Fibroblast of peridontal ligament (primary cell): ENCODE measurements at regions not wholly inside any gene's neighbourhood (a gene's known extent, or its start where the extent isn't known, plus 50 kb on each side); places are given as distances from the start of the nearest gene placed in this dataset.

Experiments
- DNase-seq: peaks from one replicate; pipeline ENCODE4 v3.0.0-alpha.2; 2010; ENCODE audit errors: extremely low read depth

GRCh38 chr2:172230889-172231401 is 128.2 kb upstream of the DLX2 start:
- DNase-seq, result no peak

- DNase-seq, result no peak
Measured at GRCh38 chr2:172231508-172231907, 128.8 kb upstream of the DLX2 start.

GRCh38 chr2:172232708-172233396 is 130.2 kb upstream of the DLX2 start:
- no peak for DNase-seq

DNA sequence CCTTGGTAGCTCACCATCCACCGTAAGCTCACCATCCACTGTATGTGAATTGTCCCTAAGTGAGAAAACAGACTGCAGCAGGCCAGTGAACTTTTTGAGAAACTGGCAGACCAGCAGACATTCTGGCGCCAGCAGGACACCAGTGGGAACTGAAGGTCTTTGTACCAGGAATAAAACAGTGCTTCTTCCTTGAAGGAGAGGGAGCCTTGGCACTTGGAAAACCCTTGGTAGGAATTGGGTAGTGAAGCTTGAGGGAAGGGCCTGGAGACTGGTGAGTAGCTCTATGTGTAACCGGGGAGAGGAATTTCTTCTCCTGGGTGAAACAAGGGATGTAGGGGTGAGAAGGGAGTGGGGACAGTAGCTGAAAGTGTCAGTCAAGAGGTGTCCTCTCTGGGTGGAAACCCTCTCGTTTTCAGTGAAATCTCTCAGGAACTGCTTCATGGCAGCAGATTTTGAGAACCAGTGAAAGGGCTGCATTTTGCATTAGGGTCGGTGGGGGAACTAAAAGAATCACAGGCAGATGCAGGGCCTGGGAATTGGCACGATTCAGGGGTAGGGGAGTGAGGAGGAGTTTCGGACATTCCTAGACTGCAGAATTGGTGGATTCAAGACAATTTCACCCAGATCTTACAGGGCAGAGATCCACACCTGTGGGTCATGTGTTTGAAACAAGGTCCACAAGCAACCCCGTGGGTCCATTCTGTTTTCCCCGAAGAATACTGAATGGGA is 131.5 kb upstream of the DLX2 start:
- DNase-seq, result no peak

DNA sequence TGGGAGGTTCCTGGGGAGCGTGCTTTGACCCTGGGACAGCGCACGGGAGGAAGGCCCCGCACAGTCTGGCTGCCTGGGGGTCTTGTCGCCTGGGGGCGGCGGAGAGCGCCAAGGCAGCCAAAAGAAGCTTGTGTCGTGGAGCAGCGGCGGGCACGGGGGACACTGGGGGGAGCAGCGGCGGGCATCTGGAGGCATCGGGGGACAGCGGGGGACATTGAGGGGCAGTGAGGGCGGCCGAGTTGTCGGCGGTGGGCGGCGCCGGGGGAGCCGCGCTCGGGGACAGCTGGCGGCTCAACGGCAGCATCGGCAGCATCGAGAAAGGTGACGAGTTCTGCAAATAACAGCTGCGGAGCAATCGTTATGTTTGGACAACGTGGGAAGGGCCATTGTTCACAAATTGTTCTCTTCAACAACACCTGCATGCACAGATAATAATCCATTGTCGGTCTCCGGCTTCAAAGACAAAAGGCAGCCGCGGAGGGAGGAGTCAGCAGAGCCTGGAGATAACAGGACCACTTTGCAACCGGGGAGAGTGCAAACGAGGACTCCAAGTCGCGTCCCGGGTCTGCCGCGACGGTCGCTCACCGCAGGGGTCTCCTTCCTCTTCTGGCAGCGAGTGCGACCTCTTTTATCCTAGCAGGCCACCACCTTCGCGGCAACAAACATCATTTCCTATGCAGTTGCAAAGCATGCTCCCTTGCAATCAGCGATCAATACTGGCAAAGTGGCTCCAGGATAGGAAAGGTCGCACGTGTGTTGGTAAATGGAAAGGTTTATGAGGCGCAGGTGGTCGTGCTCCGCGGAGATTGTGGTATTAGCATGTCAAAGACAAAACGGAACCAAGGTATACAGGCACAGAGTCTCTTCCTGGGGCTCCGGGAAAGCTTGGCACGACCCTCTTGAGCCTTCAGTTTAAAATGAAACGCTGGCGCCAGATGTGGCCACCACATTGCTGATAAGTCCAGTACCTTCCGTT is 132.3 kb upstream of the DLX2 start:
- DNase-seq, result no peak

GRCh38 chr2:172239944-172240590 is 137.4 kb upstream of the DLX2 start:
- DNase-seq, result peak; percentile 42

GRCh38 chr2:172241222-172241621 is 138.5 kb upstream of the DLX2 start:
- no peak for DNase-seq

DNA sequence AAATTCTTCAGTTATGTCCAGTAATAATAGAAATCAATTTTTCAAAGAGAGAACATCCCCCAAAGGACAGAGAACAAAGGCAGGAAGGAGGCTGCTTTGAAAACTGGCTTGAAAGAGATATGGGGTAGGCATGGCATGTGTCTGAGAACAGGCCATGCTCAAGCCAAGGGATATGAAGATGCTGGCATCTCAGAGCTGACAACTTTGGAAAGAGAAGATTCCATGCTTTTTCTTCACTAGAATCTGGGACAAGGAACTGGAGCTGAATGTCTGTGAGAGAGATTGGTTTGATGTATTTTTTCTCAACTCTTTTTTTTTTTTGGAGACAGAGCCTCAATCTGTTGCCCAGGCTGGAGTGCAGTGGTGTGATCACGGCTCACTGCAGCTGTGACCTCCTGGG is 139.8 kb upstream of the DLX2 start:
- no peak for DNase-seq

DNA sequence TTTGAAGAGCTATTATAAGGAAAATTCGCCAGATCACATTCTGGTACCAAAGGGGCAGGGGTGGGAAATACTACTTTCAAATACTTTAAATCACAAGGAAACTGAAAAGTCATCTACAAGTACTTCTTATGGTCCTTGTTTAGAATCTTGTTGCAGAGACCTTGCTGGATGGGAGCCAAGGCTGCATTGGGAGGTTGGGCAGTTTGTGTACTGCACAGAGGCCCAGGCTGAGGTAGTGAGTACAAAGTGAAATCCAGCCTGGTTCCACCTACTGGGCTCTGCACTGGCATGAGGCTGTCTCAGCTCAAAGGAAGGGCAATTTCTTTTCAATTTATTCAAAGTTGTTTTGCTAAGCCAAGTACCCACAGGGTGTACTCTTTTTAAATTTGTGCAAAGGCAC is 140.3 kb upstream of the DLX2 start:
- DNase-seq, result no peak

DNA sequence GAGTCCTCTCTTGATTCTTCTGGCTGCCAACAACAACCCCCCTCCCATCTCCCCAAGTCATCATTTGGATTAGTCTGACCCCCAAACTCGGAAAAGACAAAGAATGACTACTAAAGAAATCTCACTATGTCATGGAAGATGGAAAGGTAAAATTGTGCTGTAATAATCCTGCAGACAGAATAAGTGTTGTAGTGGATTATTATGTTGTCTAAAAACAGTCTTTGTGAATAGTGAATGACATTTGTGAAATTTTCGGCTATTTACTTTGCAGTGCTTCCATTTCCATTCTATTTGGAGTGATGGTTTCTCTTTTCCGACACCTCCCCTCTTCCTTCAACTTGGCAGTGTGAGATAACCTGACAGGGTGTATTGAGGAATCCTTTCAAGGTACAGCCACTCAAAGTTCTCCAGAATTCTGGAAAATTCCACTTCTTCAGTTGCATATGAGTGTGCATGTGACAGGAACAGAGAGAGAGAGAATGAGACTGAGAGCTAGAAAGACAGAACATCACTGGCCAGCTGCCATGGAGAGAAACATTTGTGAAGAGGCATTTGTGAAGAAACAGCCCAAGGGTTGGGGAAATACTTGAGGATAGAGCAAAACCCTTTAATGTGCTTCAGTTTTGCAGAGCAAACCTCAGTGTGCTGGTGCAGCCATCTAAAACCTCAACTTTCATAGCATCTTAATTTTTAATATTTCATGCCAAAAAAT is 141.9 kb upstream of the DLX2 start:
- DNase-seq, result peak; percentile 49

DNA sequence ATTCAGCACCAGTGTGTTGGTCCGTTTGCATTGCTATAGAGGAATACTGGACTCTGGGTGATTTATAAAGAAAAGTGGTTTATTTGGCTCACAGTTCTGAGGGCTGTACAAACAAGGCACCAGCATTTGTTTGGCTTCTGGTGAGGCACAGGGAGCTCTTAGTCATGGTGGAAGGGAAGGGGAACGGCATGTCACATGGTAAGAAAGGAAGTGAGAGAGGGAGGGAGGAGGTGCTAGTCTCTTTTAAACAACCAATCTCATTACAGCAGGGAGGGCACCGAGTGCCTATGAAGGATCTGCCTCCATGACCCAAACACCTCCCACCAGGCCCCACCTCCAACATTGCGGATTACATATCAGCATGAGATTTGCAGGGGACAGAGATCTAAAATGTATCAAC is 143.9 kb upstream of the DLX2 start:
- no peak for DNase-seq

DNA sequence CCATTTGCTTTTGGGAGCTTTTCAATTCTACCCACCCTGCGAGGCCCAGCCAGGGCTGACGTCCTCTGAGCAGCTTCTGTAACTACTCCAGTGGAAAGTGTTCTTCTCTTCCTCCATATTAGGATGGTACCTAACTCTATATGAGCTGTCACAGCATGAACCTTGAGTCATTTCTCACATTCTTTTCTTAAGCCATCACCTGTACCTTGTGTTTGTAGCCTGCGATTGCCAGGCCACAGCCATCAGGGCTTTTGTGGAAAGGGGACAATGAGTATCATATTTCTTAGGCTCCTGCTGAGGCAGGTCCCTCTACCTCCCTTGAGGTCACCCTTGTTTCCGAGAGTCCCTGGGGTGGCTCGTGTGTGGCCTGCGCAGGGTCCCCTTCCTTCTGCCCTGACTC is 144.5 kb upstream of the DLX2 start:
- DNase-seq, result no peak

- no peak for DNase-seq
Measured at GRCh38 chr2:172248381-172248780, 145.7 kb upstream of the DLX2 start.

DNA sequence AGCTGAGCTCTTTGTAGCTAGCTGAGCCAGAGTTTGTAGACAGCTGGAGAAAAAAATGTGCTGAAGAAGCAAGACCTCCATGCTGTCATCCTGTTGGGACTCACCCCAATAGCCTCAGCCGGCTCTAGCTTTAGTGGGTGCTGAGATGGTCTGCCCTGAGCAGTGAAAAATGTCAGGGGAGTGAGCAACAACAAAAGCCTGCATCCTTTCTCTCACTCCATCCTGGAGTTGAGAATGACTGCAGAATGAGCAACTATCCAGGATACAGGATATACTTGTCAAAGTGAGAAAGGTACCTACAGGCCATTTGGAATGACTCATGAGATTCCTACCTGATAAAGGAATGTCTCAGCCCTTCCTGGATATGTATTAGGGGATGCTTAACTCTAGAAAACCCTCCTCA is 146.1 kb upstream of the DLX2 start:
- no peak for DNase-seq

DNA sequence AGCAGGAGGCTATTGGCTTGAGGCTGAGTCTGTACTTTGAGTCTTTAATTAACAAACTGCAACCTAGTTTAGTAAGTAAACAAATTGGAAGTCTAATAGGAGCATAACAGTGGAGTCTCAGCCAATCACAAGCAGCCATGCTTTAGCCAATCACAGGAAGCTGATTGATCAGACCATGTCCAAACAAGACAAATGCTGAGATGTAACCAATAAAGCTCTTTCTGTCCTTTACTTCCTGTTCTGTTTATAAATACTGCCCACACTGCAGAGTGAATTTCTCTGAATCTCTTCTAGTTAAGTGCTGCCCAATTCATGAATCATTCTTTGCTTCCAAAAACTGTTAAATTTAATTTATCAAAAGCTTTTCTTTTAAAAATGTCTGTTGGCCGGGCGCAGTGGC is 146.6 kb upstream of the DLX2 start:
- DNase-seq, result no peak

DNA sequence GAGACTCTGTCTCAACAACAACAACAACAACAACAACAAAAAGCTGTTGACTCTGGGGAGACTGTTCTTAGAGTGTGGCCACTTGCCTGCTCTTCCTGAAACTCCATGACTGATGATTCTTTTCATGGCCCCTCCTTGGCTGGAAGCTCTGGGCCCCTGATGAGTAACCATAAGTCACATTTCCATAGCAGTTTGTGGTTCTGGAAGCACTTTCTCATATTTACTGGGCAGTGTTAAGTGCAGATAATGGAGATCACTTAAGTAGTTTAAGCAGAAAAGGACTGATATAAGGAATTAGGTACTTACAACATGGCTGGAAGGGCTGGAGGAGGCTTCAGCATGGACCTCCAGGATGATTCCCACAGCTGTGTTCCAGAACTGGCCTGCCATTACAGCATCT is 147.3 kb upstream of the DLX2 start:
- DNase-seq, result peak; percentile 71

DNA sequence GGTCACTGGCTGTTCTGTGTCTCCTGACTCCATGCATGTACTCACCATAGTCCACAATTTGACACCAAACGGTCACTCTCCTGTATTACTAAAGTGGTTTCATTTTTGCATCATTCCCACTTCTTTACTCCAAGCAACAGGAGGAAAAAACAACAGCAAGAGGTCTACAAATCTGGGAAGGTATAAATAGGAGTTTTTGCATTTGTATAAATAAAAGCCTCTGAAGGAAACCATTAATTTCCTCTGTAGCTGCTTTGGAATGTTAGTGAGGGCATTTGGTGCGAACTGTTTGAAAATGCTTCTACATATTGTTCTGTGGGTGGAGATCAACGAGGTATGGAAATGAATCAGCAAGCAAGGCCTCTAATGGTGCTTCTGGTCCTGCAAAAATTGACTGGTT is 148.5 kb upstream of the DLX2 start:
- DNase-seq, result peak; percentile 49

GRCh38 chr2:172252154-172252553 is 149.5 kb upstream of the DLX2 start:
- no peak for DNase-seq

DNA sequence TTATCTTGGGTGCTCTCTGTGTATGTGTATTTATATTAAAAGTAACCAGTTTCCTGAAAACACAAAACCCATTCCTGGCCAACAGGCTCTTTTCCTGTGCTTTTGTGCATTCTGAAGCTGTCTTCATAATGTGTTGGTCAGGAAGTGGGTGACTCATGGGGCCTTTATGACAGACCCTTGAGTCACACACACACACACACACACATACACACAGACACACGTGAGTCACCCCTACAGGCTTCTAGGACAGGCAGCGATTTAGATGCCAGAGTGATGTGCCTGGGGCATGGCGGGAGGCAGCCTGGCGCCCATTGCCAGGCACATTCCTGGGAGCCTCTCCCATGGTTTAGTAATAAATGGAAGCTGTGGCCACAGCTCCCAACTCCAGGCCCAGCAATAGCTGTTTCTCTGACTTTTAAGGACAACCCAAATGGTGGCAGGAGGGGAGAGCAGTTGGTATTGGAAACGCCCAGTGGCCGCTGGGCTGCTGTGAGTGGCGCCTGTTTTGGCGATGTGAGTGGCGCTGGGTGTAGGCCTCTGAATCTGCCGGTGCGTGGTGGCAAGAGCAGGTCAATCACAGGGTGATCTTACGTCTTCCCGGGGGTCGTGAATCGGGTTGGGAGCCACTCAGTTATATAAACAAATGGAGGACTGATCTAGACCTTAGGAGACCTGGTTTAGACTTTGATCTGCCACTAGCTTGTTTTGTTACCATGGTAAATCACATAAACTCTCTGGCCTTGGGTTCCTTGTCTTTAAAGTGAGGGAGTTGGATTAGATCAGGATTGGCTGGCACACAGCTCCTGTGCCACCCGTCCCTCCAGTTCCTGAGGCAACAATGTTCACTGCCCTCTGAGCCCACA is 150.7 kb upstream of the DLX2 start:
- peak; percentile 98 for DNase-seq

GRCh38 chr2:172256886-172257285 is 154.2 kb upstream of the DLX2 start:
- peak; percentile 52 for DNase-seq
